ENCODE measurements at regions not wholly inside any gene's neighbourhood (a gene's known extent, or its start where the extent isn't known, plus 50 kb on each side); places are given as distances from the start of the nearest gene placed in this dataset.

- TF ChIP-seq CTCF (conservative IDR thresholded peaks at IDR 0.05; ENCODE audit: low read depth, low read length) (no peak), EZH2phosphoT487 (IDR thresholded peaks at IDR 0.05; ENCODE audit: borderline replicate concordance, low read length) (no peak)
Observed at GRCh38 chr6:47169785-47170616, 127.9 kb upstream of the ADGRF1 start.
